ENCODE measurements at regions not wholly inside any gene's neighbourhood (a gene's known extent, or its start where the extent isn't known, plus 50 kb on each side); places are given as distances from the start of the nearest gene placed in this dataset.

- H3K4me3 ChIP-seq (replicated peaks in 1 of 3; ENCODE audit: insufficient read depth in 1 of 3, low read depth in 1 of 3, low read length in 3 of 3) = no peak overlapping the region
- H4K20me1 ChIP-seq (replicated peaks; ENCODE audit: control insufficient read depth, extremely low read depth, insufficient read depth, low read length) = no peaks in the 10 kb centered on the region
- ChIA-PET CTCF (no interaction called here), POLR2A (no interaction called here)
- no peaks in the 10 kb centered on the region for H3K9me1 ChIP-seq (replicated peaks; ENCODE audit: control insufficient read depth, extremely low read depth, insufficient read depth, low read length)
- DNase-seq (ENCODE audit: low read depth, low spot score) (no peak), FAIRE-seq (no peak)
- H3K4me2 ChIP-seq (ENCODE audit: insufficient read depth, low read length) = no peak overlapping the region
- H2AFZ ChIP-seq (ENCODE audit: low read depth, low read length) = no peak overlapping the region
- intact Hi-C loops (cut with micrococcal nuclease) (no loop called here), dilution Hi-C loops (cut with MboI; ENCODE audit: extremely low pct_ligation_motif_present, low sequenced_read_pairs) (no loop called here)
- no peaks in the 10 kb centered on the region for H3K9me3 ChIP-seq (replicated peaks; ENCODE audit: control insufficient read depth, insufficient read depth, low read length)
- TF ChIP-seq POLR2AphosphoS5 (IDR thresholded peaks at IDR 0.05; ENCODE audit: insufficient read depth, low read depth, low read length) (no peak), JUN (IDR thresholded peaks at IDR 0.05; ENCODE audit: borderline replicate concordance, insufficient read depth, insufficient read length, low read depth) (no peak), CTCF (IDR thresholded peaks at IDR 0.05; ENCODE audit: extremely low read depth in 1 of 2, insufficient read depth in 1 of 2, low read depth in 1 of 2, low read length in 2 of 2) (no peak), POLR2A (IDR thresholded peaks at IDR 0.05; ENCODE audit: low read depth, low read length) (no peak), FOS (IDR thresholded peaks at IDR 0.05; ENCODE audit: borderline replicate concordance, insufficient read depth, low read length) (no peak), MYC (IDR thresholded peaks at IDR 0.05; ENCODE audit: low read depth, low read length) (no peak), MAX (IDR thresholded peaks at IDR 0.05; ENCODE audit: insufficient read depth, insufficient read length) (no peak), EZH2 (IDR thresholded peaks at IDR 0.05; ENCODE audit: borderline replicate concordance, low read depth, low read length, severe bottlenecking) (no peak), GATA2 (IDR thresholded peaks at IDR 0.05; ENCODE audit: insufficient read depth, insufficient read length, low read depth, low read length) (no peak)
- BruUV-seq (replicated peaks) = no TSS peak
- H3K9ac ChIP-seq (replicated peaks; ENCODE audit: extremely low read depth, insufficient read depth, low read length) = no peak overlapping the region
- H3K4me1 ChIP-seq (ENCODE audit: control insufficient read depth, extremely low read depth, insufficient read depth, low read length) = peaks cover 17% of the 10 kb centered on the region
- no peaks in the 10 kb centered on the region for H3K79me2 ChIP-seq (ENCODE audit: control insufficient read depth, insufficient read depth, low read length)
- H3K27ac ChIP-seq (ENCODE audit: insufficient read depth, low read depth, low read length) = no peak overlapping the region
- H3K36me3 ChIP-seq (ENCODE audit: control insufficient read depth in 2 of 2, extremely low read depth in 1 of 2, insufficient read depth in 2 of 2, low read length in 2 of 2) = no peaks in the 10 kb centered on the region
- H3K27me3 ChIP-seq (ENCODE audit: control insufficient read depth in 2 of 2, insufficient read depth in 2 of 2, low read length in 2 of 2) = no peaks in the 10 kb centered on the region
Measured at GRCh38 chr5:67908126-67908765, 307.3 kb upstream of the PIK3R1 start.

All from endothelial cell of umbilical vein (primary cell).